SK-N-SH treated with all-trans-retinoic acid at 6 μM for 48 hours (cell line): ENCODE measurements at regions not wholly inside any gene's neighbourhood (a gene's known extent, or its start where the extent isn't known, plus 50 kb on each side); places are given as distances from the start of the nearest gene placed in this dataset.

Experiments
- ATAC-seq: fragments of 200-7000 bp; cut with Tn5 transposase; 3 replicates; pipeline ENCODE4 v1.9.1; 2020; ENCODE audit warnings: mild to moderate bottlenecking, moderate library complexity
- ARNTL ChIP-seq: fragments of 450-650 bp; formaldehyde crosslinking; IDR thresholded peaks from 2 replicates; pipeline ENCODE4 v1.5.0; 2020; ENCODE audit warnings: low read depth, mild to moderate bottlenecking, moderate library complexity, borderline replicate concordance
- BACH2 ChIP-seq: fragments of 250-450 bp; sonication (Bioruptor Pico); IDR thresholded peaks from 2 replicates; pipeline ENCODE4 v1.9.0; 2021; ENCODE audit warnings: mild to moderate bottlenecking, borderline replicate concordance
- ESRRG ChIP-seq: fragments of 250-450 bp; sonication (Bioruptor Pico); IDR thresholded peaks from 2 replicates; pipeline ENCODE4 v1.6.1; 2021; ENCODE audit warnings: mild to moderate bottlenecking
- GLIS3 ChIP-seq: fragments of 250-450 bp; sonication (Bioruptor Pico); IDR thresholded peaks from 2 replicates; pipeline ENCODE4 v1.5.0; 2020; ENCODE audit warnings: mild to moderate bottlenecking, moderate library complexity
- ISL1 ChIP-seq: fragments of 250-450 bp; sonication (Bioruptor Pico); IDR thresholded peaks from 2 replicates; pipeline ENCODE4 v2.1.2; 2022; ENCODE audit warnings: mild to moderate bottlenecking, moderate library complexity
- OSR1 ChIP-seq: fragments of 250-450 bp; sonication (Bioruptor Pico); IDR thresholded peaks from 2 replicates; pipeline ENCODE4 v1.8.0; 2022; ENCODE audit warnings: moderate library complexity, mild to moderate bottlenecking, inconsistent platforms
- PPARA ChIP-seq: fragments of 250-450 bp; sonication (Bioruptor Pico); IDR thresholded peaks from 2 replicates; pipeline ENCODE4 v1.5.0; 2020; ENCODE audit warnings: mild to moderate bottlenecking, borderline replicate concordance
- RARB ChIP-seq: fragments of 250-450 bp; sonication (Bioruptor Pico); IDR thresholded peaks from 2 replicates; pipeline ENCODE4 v1.8.0; 2021; ENCODE audit warnings: mild to moderate bottlenecking, moderate library complexity
- SNAI2 ChIP-seq: fragments of 250-450 bp; sonication (Bioruptor Pico); IDR thresholded peaks from 2 replicates; pipeline ENCODE4 v1.5.0; 2020; ENCODE audit warnings: mild to moderate bottlenecking, moderate library complexity
- TCF4 ChIP-seq: fragments of 250-450 bp; sonication (Bioruptor Pico); IDR thresholded peaks from 2 replicates; pipeline ENCODE4 v1.8.0; 2021; ENCODE audit warnings: mild to moderate bottlenecking, moderate library complexity, borderline replicate concordance
- TOX ChIP-seq: fragments of 250-450 bp; sonication (Bioruptor Pico); IDR thresholded peaks from 2 replicates; pipeline ENCODE4 v1.8.0; 2021; ENCODE audit warnings: mild to moderate bottlenecking, moderate library complexity, borderline replicate concordance
- ZC3H10 ChIP-seq: fragments of 250-450 bp; sonication (Bioruptor Pico); IDR thresholded peaks from 2 replicates; pipeline ENCODE4 v1.5.1; 2021; ENCODE audit warnings: mild to moderate bottlenecking, moderate library complexity
- ZFP3 ChIP-seq: fragments of 250-450 bp; sonication (Bioruptor Pico); IDR thresholded peaks from 2 replicates; pipeline ENCODE4 v1.5.0; 2020; ENCODE audit warnings: mild to moderate bottlenecking, moderate library complexity
- ZFP30 ChIP-seq: fragments of 450-650 bp; formaldehyde crosslinking; IDR thresholded peaks from 2 replicates; pipeline ENCODE4 v1.5.0; 2022; ENCODE audit warnings: mild to moderate bottlenecking, moderate library complexity
- ZNF565 ChIP-seq: fragments of 450-650 bp; formaldehyde crosslinking; conservative IDR thresholded peaks from 2 replicates; pipeline ENCODE4 v1.5.0; 2020; ENCODE audit warnings: low read depth, mild to moderate bottlenecking, moderate library complexity
- ZNF70 ChIP-seq: fragments of 450-650 bp; formaldehyde crosslinking; IDR thresholded peaks from 2 replicates; pipeline ENCODE4 v1.5.0; 2020; ENCODE audit warnings: mild to moderate bottlenecking, moderate library complexity
- ZNF8 ChIP-seq: fragments of 450-650 bp; formaldehyde crosslinking; IDR thresholded peaks from 2 replicates; pipeline ENCODE4 v1.5.0; 2020; ENCODE audit warnings: mild to moderate bottlenecking, moderate library complexity
- TF ChIP-seq, protein P1 (sequence below): fragments of 250-450 bp; sonication (Bioruptor Pico); IDR thresholded peaks from 2 replicates; pipeline ENCODE4 v1.8.0; 2020; ENCODE audit warnings: mild to moderate bottlenecking, moderate library complexity, borderline replicate concordance
- TF ChIP-seq, protein P2 (sequence below): fragments of 250-450 bp; sonication (Bioruptor Pico); IDR thresholded peaks from 2 replicates; pipeline ENCODE4 v1.5.0; 2020; ENCODE audit warnings: mild to moderate bottlenecking, moderate library complexity
- TF ChIP-seq, protein P3 (sequence below): fragments of 250-450 bp; sonication (Bioruptor Pico); IDR thresholded peaks from 2 replicates; pipeline ENCODE4 v1.5.1; 2020; ENCODE audit warnings: low read depth, mild to moderate bottlenecking, moderate library complexity

DNA sequence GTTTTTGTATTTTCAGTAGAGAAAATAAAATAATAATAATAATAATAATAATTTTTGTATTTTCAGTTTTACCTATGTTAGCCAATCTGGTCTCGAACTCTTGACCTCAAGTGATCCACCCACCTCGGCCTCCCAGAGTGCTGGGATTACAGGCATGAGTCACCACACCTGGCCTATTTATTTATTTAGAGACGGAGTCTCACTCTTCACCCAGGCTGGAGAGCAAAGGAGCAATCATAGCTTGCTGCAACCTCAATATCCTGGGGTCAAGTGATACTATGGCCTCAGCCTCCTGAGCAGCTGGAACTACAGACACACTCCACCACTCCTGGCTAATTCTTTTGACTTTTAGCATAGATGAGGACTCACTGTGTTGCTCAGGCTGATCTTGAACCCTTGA lies 167.5 kb downstream of the TLE1 start:
- ATAC-seq = no peak
- TF ChIP-seq, protein P1, sequence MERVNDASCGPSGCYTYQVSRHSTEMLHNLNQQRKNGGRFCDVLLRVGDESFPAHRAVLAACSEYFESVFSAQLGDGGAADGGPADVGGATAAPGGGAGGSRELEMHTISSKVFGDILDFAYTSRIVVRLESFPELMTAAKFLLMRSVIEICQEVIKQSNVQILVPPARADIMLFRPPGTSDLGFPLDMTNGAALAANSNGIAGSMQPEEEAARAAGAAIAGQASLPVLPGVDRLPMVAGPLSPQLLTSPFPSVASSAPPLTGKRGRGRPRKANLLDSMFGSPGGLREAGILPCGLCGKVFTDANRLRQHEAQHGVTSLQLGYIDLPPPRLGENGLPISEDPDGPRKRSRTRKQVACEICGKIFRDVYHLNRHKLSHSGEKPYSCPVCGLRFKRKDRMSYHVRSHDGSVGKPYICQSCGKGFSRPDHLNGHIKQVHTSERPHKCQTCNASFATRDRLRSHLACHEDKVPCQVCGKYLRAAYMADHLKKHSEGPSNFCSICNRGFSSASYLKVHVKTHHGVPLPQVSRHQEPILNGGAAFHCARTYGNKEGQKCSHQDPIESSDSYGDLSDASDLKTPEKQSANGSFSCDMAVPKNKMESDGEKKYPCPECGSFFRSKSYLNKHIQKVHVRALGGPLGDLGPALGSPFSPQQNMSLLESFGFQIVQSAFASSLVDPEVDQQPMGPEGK (CRISPR knock-in tag) = no peak
- TF ChIP-seq SNAI2 (CRISPR knock-in tag) (no peak), ZNF565 (CRISPR knock-in tag) (no peak), ARNTL (CRISPR knock-in tag) (no peak), ZC3H10 (CRISPR knock-in tag) (no peak), RARB (no peak), ZNF70 (CRISPR knock-in tag) (no peak), PPARA (CRISPR knock-in tag) (no peak), ZFP3 (CRISPR knock-in tag) (no peak), GLIS3 (CRISPR knock-in tag) (no peak), ZFP30 (CRISPR knock-in tag) (no peak), ISL1 (no peak), BACH2 (CRISPR knock-in tag) (no peak), TCF4 (CRISPR knock-in tag) (no peak), TOX (no peak), ESRRG (CRISPR knock-in tag) (no peak), ZNF8 (no peak)
- TF ChIP-seq, protein P2, sequence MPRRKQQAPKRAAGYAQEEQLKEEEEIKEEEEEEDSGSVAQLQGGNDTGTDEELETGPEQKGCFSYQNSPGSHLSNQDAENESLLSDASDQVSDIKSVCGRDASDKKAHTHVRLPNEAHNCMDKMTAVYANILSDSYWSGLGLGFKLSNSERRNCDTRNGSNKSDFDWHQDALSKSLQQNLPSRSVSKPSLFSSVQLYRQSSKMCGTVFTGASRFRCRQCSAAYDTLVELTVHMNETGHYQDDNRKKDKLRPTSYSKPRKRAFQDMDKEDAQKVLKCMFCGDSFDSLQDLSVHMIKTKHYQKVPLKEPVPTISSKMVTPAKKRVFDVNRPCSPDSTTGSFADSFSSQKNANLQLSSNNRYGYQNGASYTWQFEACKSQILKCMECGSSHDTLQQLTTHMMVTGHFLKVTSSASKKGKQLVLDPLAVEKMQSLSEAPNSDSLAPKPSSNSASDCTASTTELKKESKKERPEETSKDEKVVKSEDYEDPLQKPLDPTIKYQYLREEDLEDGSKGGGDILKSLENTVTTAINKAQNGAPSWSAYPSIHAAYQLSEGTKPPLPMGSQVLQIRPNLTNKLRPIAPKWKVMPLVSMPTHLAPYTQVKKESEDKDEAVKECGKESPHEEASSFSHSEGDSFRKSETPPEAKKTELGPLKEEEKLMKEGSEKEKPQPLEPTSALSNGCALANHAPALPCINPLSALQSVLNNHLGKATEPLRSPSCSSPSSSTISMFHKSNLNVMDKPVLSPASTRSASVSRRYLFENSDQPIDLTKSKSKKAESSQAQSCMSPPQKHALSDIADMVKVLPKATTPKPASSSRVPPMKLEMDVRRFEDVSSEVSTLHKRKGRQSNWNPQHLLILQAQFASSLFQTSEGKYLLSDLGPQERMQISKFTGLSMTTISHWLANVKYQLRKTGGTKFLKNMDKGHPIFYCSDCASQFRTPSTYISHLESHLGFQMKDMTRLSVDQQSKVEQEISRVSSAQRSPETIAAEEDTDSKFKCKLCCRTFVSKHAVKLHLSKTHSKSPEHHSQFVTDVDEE (CRISPR knock-in tag) = no peak

DNA sequence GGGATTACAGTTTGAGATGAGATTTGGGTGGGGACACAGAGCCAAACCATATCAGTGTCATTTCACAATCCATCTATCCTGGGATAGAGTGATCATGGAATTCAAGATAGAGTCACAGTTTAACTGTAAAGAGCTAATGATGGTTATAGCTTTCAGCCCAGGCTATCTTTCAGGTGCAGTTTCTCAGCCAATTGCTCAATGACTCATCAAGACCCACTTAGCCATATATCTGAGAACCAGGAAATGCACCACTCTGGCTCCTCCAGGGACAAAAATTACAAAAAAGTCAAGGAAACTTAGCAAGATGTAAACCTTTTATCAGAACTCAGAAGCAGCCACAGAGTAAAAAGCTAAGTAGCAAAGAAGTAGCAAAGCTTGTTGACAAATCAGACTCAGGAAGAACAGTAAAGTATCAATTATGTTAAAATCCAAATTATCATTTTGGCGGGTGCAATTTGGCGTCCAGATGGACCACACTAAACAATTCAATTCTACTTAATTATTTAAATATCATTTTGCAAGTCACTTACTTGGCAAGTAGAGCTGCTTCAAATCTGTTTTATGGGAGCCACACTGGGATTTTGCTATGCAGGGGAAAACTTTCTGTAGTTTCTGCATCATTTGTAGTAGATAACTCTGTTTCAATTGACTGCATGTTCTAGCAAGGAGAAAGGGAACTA lies 169.4 kb downstream of the TLE1 start:
- TF ChIP-seq OSR1 = no peak
- no peak for TF ChIP-seq ZFP3 (CRISPR knock-in tag)
- no peak for TF ChIP-seq TOX
- TF ChIP-seq, all 23 proteins: peak for 0
- ATAC-seq = no peak

DNA sequence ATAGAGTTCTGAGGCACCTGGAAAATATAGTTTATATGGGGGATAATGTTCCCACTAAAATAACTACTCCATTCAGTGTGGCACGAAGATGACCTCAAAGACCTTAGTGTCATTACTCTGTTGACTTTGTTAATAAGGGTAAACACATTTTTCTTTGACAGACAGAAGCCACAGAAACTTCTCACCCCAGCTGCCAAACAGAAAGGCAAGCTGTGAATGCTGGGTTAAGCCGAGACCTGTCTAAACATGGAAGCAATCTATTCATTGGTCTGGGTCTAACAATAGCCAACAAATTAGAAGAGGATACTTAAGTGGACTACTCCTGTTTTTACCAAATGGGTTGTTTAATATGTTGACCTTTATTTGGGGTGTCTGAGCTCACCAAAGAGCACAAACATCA lies 171.4 kb downstream of the TLE1 start:
- ATAC-seq = no peak
- TF ChIP-seq SNAI2 (CRISPR knock-in tag) (no peak), ZFP3 (CRISPR knock-in tag) (no peak), GLIS3 (CRISPR knock-in tag) (no peak), BACH2 (CRISPR knock-in tag) (no peak), ISL1 (no peak), RARB (no peak)
- TF ChIP-seq, protein P1 (CRISPR knock-in tag) = no peak
- TF ChIP-seq, protein P3, sequence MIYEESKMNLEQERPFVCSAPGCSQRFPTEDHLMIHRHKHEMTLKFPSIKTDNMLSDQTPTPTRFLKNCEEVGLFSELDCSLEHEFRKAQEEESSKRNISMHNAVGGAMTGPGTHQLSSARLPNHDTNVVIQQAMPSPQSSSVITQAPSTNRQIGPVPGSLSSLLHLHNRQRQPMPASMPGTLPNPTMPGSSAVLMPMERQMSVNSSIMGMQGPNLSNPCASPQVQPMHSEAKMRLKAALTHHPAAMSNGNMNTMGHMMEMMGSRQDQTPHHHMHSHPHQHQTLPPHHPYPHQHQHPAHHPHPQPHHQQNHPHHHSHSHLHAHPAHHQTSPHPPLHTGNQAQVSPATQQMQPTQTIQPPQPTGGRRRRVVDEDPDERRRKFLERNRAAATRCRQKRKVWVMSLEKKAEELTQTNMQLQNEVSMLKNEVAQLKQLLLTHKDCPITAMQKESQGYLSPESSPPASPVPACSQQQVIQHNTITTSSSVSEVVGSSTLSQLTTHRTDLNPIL (CRISPR knock-in tag) = no peak
- TF ChIP-seq, protein P2 (CRISPR knock-in tag) = no peak
